HEK293 (cell line): ENCODE measurements at regions not wholly inside any gene's neighbourhood (a gene's known extent, or its start where the extent isn't known, plus 50 kb on each side); places are given as distances from the start of the nearest gene placed in this dataset.

Experiments used
- CTCF ChIA-PET: fragments of 350-600 bp; formaldehyde crosslinking; extraction: SDS; loops from one replicate; lab custom pipeline; 2021; ENCODE audit warnings: antibody characterized with exemption; lab: Yijun Ruan, JAX
- POLR2A ChIA-PET: fragments of 300-600 bp; formaldehyde crosslinking; extraction: SDS; loops from one replicate; lab custom pipeline; 2020; ENCODE audit warnings: antibody characterized with exemption, inconsistent platforms; lab: Yijun Ruan, JAX
- H3K27ac ChIP-seq: fragments of 200-500 bp; sonication (Bioruptor generic); 2 replicates; pipeline ENCODE4 v1.5.1; 2014; ENCODE audit warnings: low read depth, low read length, control low read depth, inconsistent platforms; ENCODE audit errors: extremely low read depth
- H3K36me3 ChIP-seq, 2 experiments: fragments of 200-500 bp in 1 of 2; sonication (Bioruptor generic) in 1 of 2; 1 replicate in 1 of 2; 2 replicates in 1 of 2; pipeline ENCODE4 v1.5.1; 2014 to 2017; ENCODE audit warnings: inconsistent platforms in 2 of 2, low read length in 2 of 2; ENCODE audit not compliant: control insufficient read depth in 2 of 2, insufficient read depth in 1 of 2
- H3K4me1 ChIP-seq: fragments of 200-500 bp; sonication (Bioruptor generic); 2 replicates; pipeline ENCODE4 v1.5.1; 2014; ENCODE audit warnings: mild to moderate bottlenecking, low read length, inconsistent platforms; ENCODE audit not compliant: control insufficient read depth, insufficient read depth
- H3K4me3 ChIP-seq: 2 replicates; pipeline ENCODE4 v1.5.1; 2011; ENCODE audit warnings: low read depth, mild to moderate bottlenecking, control low read depth, low read length, moderate library complexity
- H3K9me3 ChIP-seq: fragments of 200-500 bp; sonication (Bioruptor generic); 2 replicates; pipeline ENCODE4 v1.5.1; 2014; ENCODE audit warnings: low read depth, low read length, inconsistent platforms; ENCODE audit not compliant: control insufficient read depth, insufficient read depth
- BCL11B ChIP-seq: fragments of 450-650 bp; formaldehyde crosslinking; IDR thresholded peaks from 2 replicates; pipeline ENCODE4 v1.5.1; 2016; ENCODE audit warnings: low read depth, missing biosample characterization, missing genetic modification characterization
- SALL2 ChIP-seq: fragments of 450-650 bp; formaldehyde crosslinking; IDR thresholded peaks from 2 replicates; pipeline ENCODE4 v1.5.0; 2017; ENCODE audit warnings: missing biosample characterization, mild to moderate bottlenecking, missing genetic modification characterization, borderline replicate concordance
- SP7 ChIP-seq: fragments of 450-650 bp; formaldehyde crosslinking; IDR thresholded peaks from 2 replicates; pipeline ENCODE4 v1.5.1; 2016; ENCODE audit warnings: missing biosample characterization, missing genetic modification characterization
- YY1 ChIP-seq: fragments of 450-650 bp; formaldehyde crosslinking; IDR thresholded peaks from 2 replicates; pipeline ENCODE4 v1.5.1; 2018; ENCODE audit warnings: missing biosample characterization, missing genetic modification characterization
- ZFHX2 ChIP-seq: fragments of 450-650 bp; formaldehyde crosslinking; conservative IDR thresholded peaks from 2 replicates; pipeline ENCODE4 v1.5.1; 2016; ENCODE audit warnings: missing biosample characterization, missing genetic modification characterization
- ZFP37 ChIP-seq: fragments of 450-650 bp; formaldehyde crosslinking; IDR thresholded peaks from 2 replicates; pipeline ENCODE4 v1.5.1; 2016; ENCODE audit warnings: missing biosample characterization, missing genetic modification characterization
- ZNF138 ChIP-seq: fragments of 450-650 bp; formaldehyde crosslinking; IDR thresholded peaks from 2 replicates; pipeline ENCODE4 v1.5.1; 2016; ENCODE audit warnings: missing biosample characterization, missing genetic modification characterization, borderline replicate concordance
- ZNF140 ChIP-seq: fragments of 450-650 bp; formaldehyde crosslinking; IDR thresholded peaks from 2 replicates; pipeline ENCODE4 v1.5.1; 2016; ENCODE audit warnings: missing biosample characterization, missing genetic modification characterization
- ZNF26 ChIP-seq: fragments of 450-650 bp; formaldehyde crosslinking; IDR thresholded peaks from 2 replicates; pipeline ENCODE4 v1.5.1; 2016; ENCODE audit warnings: missing biosample characterization, missing genetic modification characterization
- ZNF292 ChIP-seq: fragments of 450-650 bp; formaldehyde crosslinking; IDR thresholded peaks from 2 replicates; pipeline ENCODE4 v1.5.1; 2016; ENCODE audit warnings: low read depth, missing biosample characterization, missing genetic modification characterization, borderline replicate concordance
- ZNF335 ChIP-seq: fragments of 450-650 bp; formaldehyde crosslinking; conservative IDR thresholded peaks from 2 replicates; pipeline ENCODE4 v1.5.1; 2016; ENCODE audit warnings: missing biosample characterization, missing genetic modification characterization
- ZNF354C ChIP-seq: fragments of 450-650 bp; formaldehyde crosslinking; IDR thresholded peaks from 2 replicates; pipeline ENCODE4 v1.5.1; 2016; ENCODE audit warnings: missing biosample characterization, missing genetic modification characterization, low read depth, borderline replicate concordance
- ZNF366 ChIP-seq: fragments of 450-650 bp; formaldehyde crosslinking; conservative IDR thresholded peaks from 2 replicates; pipeline ENCODE4 v1.5.1; 2016; ENCODE audit warnings: missing biosample characterization, missing genetic modification characterization
- ZNF394 ChIP-seq: fragments of 450-650 bp; formaldehyde crosslinking; IDR thresholded peaks from 2 replicates; pipeline ENCODE4 v1.5.1; 2016; ENCODE audit warnings: missing biosample characterization, missing genetic modification characterization, mild to moderate bottlenecking, moderate library complexity, borderline replicate concordance
- ZNF544 ChIP-seq: fragments of 450-650 bp; formaldehyde crosslinking; IDR thresholded peaks from 2 replicates; pipeline ENCODE4 v1.5.0; 2017; ENCODE audit warnings: missing biosample characterization, missing genetic modification characterization
- ZNF558 ChIP-seq: fragments of 450-650 bp; formaldehyde crosslinking; IDR thresholded peaks from 2 replicates; pipeline ENCODE4 v1.5.1; 2016; ENCODE audit warnings: missing biosample characterization, missing genetic modification characterization
- ZNF571 ChIP-seq: fragments of 450-650 bp; formaldehyde crosslinking; IDR thresholded peaks from 2 replicates; pipeline ENCODE4 v1.5.0; 2017; ENCODE audit warnings: missing biosample characterization, missing genetic modification characterization
- ZNF704 ChIP-seq: fragments of 450-650 bp; formaldehyde crosslinking; IDR thresholded peaks from 2 replicates; pipeline ENCODE4 v1.5.1; 2016; ENCODE audit warnings: missing biosample characterization, missing genetic modification characterization
- ZSCAN5A ChIP-seq: fragments of 450-650 bp; formaldehyde crosslinking; IDR thresholded peaks from 2 replicates; pipeline ENCODE4 v1.5.1; 2016; ENCODE audit warnings: missing biosample characterization, missing genetic modification characterization

GRCh38 chr10:3235395-3235794, 62.8 kb upstream of the PITRM1 start:
- ChIA-PET POLR2A (no interaction called here), CTCF (interaction anchor here (0.6 to 0.7 kb wide), 4 partner anchors 35 to 615 kb away, joined by 3 to 8 read pairs (median 4); no protein-coding TSS in a partner anchor)
- Histone ChIP-seq H3K4me1 (no peaks in the 10 kb centered on the region), H3K27ac (no peak overlapping the region), H3K9me3 (no peaks in the 10 kb centered on the region), H3K36me3 (no peaks in the 10 kb centered on the region), H3K4me3 (no peak overlapping the region)
- TF ChIP-seq ZNF394 (tag by site-specific recombination) (no peak), SALL2 (tag by site-specific recombination) (no peak)

- Histone ChIP-seq H3K36me3 (no peaks in the 10 kb centered on the region), H3K27ac (no peak overlapping the region), H3K4me3 (no peak overlapping the region), H3K4me1 (no peaks in the 10 kb centered on the region), H3K9me3 (no peaks in the 10 kb centered on the region)
- CTCF ChIA-PET, result interaction anchor here (0.7 to 1.3 kb wide), 2 partner anchors 36 to 236 kb away, joined by 3 read pairs; no protein-coding TSS in a partner anchor
- POLR2A ChIA-PET, result interaction anchor here (0.6 kb wide), 1 partner anchor 61 kb away, joined by 5 read pairs; the partner anchor contains the start of gene PITRM1
- TF ChIP-seq ZSCAN5A (tag by site-specific recombination) (no peak), ZNF544 (tag by site-specific recombination) (no peak), ZNF292 (tag by site-specific recombination) (no peak), ZNF571 (no peak), ZNF704 (tag by site-specific recombination) (no peak), ZNF26 (no peak), ZNF558 (tag by site-specific recombination) (no peak), ZNF140 (tag by site-specific recombination) (no peak), BCL11B (no peak), ZFP37 (tag by site-specific recombination) (no peak), YY1 (tag by site-specific recombination) (no peak), ZNF138 (tag by site-specific recombination) (no peak), ZNF354C (tag by site-specific recombination) (no peak), ZFHX2 (tag by site-specific recombination) (no peak), ZNF366 (tag by site-specific recombination) (no peak), SP7 (tag by site-specific recombination) (no peak), ZNF335 (tag by site-specific recombination) (no peak)
These were observed 61.0 kb upstream of the PITRM1 start for GRCh38 chr10:3233486-3233990.
